SH-SY5Y (cell line): ENCODE measurements at regions not wholly inside any gene's neighbourhood (a gene's known extent, or its start where the extent isn't known, plus 50 kb on each side); places are given as distances from the start of the nearest gene placed in this dataset.

ENCODE experiments used
- GATA2 ChIP-seq: IDR thresholded peaks from 2 replicates; pipeline ENCODE4 v1.6.1; 2011; ENCODE audit warnings: mild to moderate bottlenecking, low read depth, low read length
- GATA3 ChIP-seq: IDR thresholded peaks from 2 replicates; pipeline ENCODE4 v1.6.1; 2011; ENCODE audit warnings: low read depth, mild to moderate bottlenecking, low read length, moderate library complexity

DNA sequence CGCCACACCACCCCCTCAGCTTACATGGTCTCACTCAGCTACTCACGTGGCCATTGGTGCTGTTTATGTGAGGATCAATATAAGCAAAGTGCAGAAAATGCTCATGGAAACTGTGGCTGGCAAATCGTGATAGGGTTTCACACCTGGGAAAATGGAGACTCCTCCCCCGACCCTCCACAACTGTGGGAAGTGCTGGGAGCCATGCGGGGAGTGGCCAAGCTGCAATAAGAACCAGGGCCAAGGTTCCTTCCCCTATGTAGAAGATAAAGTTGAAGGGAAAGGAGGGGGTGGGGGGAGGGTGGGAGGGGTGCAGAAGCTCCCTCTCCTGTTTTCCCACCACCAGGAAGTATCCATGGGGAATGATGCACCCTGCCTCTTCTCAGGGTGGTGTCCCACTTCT, 145.5 kb upstream of the MAMLD1 start:
- no peak for TF ChIP-seq GATA3
- TF ChIP-seq GATA2, result no peak
